H1 (cell line): ENCODE measurements at regions not wholly inside any gene's neighbourhood (a gene's known extent, or its start where the extent isn't known, plus 50 kb on each side); places are given as distances from the start of the nearest gene placed in this dataset.

Experiments used
- CTCF ChIA-PET: fragments of 300-600 bp; sonication (Branson Sonifier 250); formaldehyde crosslinking; loops from one replicate; lab custom pipeline; 2021; ENCODE audit not compliant: partially characterized antibody; lab: Charles Lee
- POLR2A ChIA-PET: fragments of 300-600 bp; sonication (Branson Sonifier 250); formaldehyde crosslinking; loops from one replicate; lab custom pipeline; 2021; ENCODE audit warnings: inconsistent platforms; ENCODE audit not compliant: partially characterized antibody; lab: Charles Lee
- DNase-seq, 2 experiments: peaks; one replicate each; pipeline versions ENCODE4 v3.0.0 to v3.0.0-alpha.2; 2010 to 2022; ENCODE audit warnings: low spot score in 2 of 2, low read depth in 1 of 2, mixed read lengths in 1 of 2
- FAIRE-seq: peaks from 2 replicates; lab custom pipeline; 2011; peaks lifted over from hg19 to GRCh38; lab: Jason Lieb, UNC
- H2AFZ ChIP-seq: 2 replicates; pipeline ENCODE4 v1.8.1; 2012; ENCODE audit warnings: low read length, inconsistent platforms
- H2AK5ac ChIP-seq: 2 replicates; pipeline ENCODE4 v1.6.1; 2013; ENCODE audit warnings: low read depth, low read length
- H2BK120ac ChIP-seq: replicated peaks from 2 replicates; pipeline ENCODE3; 2013; ENCODE audit warnings: low read depth, low read length, inconsistent platforms
- H2BK12ac ChIP-seq: 2 replicates; pipeline ENCODE4 v1.6.1; 2013; ENCODE audit warnings: low read depth, low read length
- H2BK15ac ChIP-seq: 2 replicates; pipeline ENCODE4 v1.6.1; 2013; ENCODE audit warnings: low read length
- H2BK20ac ChIP-seq: 2 replicates; pipeline ENCODE4 v1.6.1; 2013; ENCODE audit warnings: low read length
- H2BK5ac ChIP-seq: 2 replicates; pipeline ENCODE4 v1.6.1; 2013; ENCODE audit warnings: low read depth, low read length
- H3K14ac ChIP-seq: 2 replicates; pipeline ENCODE4 v1.6.1; 2013; ENCODE audit warnings: inconsistent platforms; ENCODE audit not compliant: insufficient read length
- H3K18ac ChIP-seq: 2 replicates; pipeline ENCODE4 v1.6.1; 2013; ENCODE audit warnings: low read length; ENCODE audit errors: extremely low read depth
- H3K23ac ChIP-seq: 2 replicates; pipeline ENCODE4 v1.6.1; 2013; ENCODE audit warnings: inconsistent platforms; ENCODE audit not compliant: insufficient read length
- H3K23me2 ChIP-seq: 2 replicates; pipeline ENCODE4 v1.6.1; 2013; ENCODE audit warnings: low read depth, low read length
- H3K27ac ChIP-seq: 2 replicates; pipeline ENCODE4 v1.6.1; 2011; ENCODE audit warnings: low read depth, low read length, inconsistent platforms
- H3K27me3 ChIP-seq, 4 experiments: replicated peaks in 1 of 4; 1 replicate in 1 of 4; 2 replicates in 3 of 4; pipeline versions ENCODE4 v1.6.1 to v1.8.1; 2011 to 2013; ENCODE audit warnings: low read length in 3 of 4, mild to moderate bottlenecking in 3 of 4, inconsistent platforms in 2 of 4, mixed read lengths in 2 of 4, moderate library complexity in 1 of 4; ENCODE audit not compliant: control insufficient read depth in 3 of 4, insufficient read depth in 3 of 4; ENCODE audit errors: extremely low read depth in 1 of 4
- H3K36me3 ChIP-seq, 4 experiments: 2 replicates each; pipeline versions ENCODE4 v1.6.1 to v1.8.1; 2011 to 2013; ENCODE audit warnings: mild to moderate bottlenecking in 4 of 4, low read length in 3 of 4, moderate library complexity in 2 of 4, control low read depth in 1 of 4, inconsistent platforms in 1 of 4; ENCODE audit not compliant: insufficient read depth in 4 of 4, control insufficient read depth in 2 of 4
- H3K4ac ChIP-seq: replicated peaks from 2 replicates; pipeline ENCODE3; 2013; ENCODE audit warnings: low read length, low read depth, mixed read lengths, inconsistent platforms; ENCODE audit not compliant: insufficient read length
- H3K4me1 ChIP-seq, 4 experiments: replicated peaks in 1 of 4; 1 replicate in 1 of 4; 2 replicates in 3 of 4; pipeline versions ENCODE4 v1.6.1 to v1.8.1; 2011 to 2013; ENCODE audit warnings: low read length in 3 of 4, inconsistent platforms in 2 of 4, mixed read lengths in 1 of 4; ENCODE audit not compliant: insufficient read depth in 4 of 4, control insufficient read depth in 3 of 4
- H3K4me2 ChIP-seq, 2 experiments: 2 replicates each; pipeline versions ENCODE4 v1.6.1 to v1.8.1; 2011 to 2013; ENCODE audit warnings: low read depth in 2 of 2, low read length in 2 of 2, control low read depth in 1 of 2, inconsistent platforms in 1 of 2, mild to moderate bottlenecking in 1 of 2; ENCODE audit not compliant: insufficient read depth in 1 of 2
- H3K4me3 ChIP-seq, 4 experiments: fragments of 200-600, 300-600 bp in 1 of 4; sonication (generic), shearing (Covaris generic), sonication (Bioruptor Twin) in 1 of 4; 2 replicates each; pipeline versions ENCODE4 v1.5.1 to v1.8.1; 2011 to 2016; ENCODE audit warnings: low read length in 4 of 4, low read depth in 3 of 4, control low read depth in 2 of 4, inconsistent platforms in 2 of 4, mild to moderate bottlenecking in 2 of 4, mixed read lengths in 1 of 4, moderate library complexity in 1 of 4; ENCODE audit not compliant: insufficient read depth in 2 of 4; ENCODE audit errors: extremely low read depth in 1 of 4
- H3K56ac ChIP-seq: replicated peaks from 2 replicates; pipeline ENCODE3; 2013; ENCODE audit warnings: low read depth, mild to moderate bottlenecking, mixed read lengths, low read length, inconsistent platforms; ENCODE audit not compliant: insufficient read length
- H3K79me1 ChIP-seq: 2 replicates; pipeline ENCODE4 v1.6.1; 2013; ENCODE audit warnings: low read depth, low read length, control low read depth
- H3K79me2 ChIP-seq, 2 experiments: 2 replicates each; pipeline versions ENCODE4 v1.6.1 to v1.8.1; 2012 to 2013; ENCODE audit warnings: low read length in 2 of 2, mild to moderate bottlenecking in 2 of 2, inconsistent platforms in 1 of 2; ENCODE audit not compliant: insufficient read depth in 2 of 2, control insufficient read depth in 1 of 2
- H3K9ac ChIP-seq, 4 experiments: replicated peaks in 1 of 4; 1 replicate in 1 of 4; 2 replicates in 3 of 4; pipeline versions ENCODE4 v1.6.1 to v1.8.1; 2011 to 2013; ENCODE audit warnings: low read depth in 3 of 4, low read length in 3 of 4, control low read depth in 2 of 4, mild to moderate bottlenecking in 2 of 4, moderate library complexity in 2 of 4, inconsistent platforms in 1 of 4; ENCODE audit errors: extremely low read depth in 1 of 4
- H3K9me3 ChIP-seq, 2 experiments: 2 replicates each; pipeline versions ENCODE4 v1.6.1 to v1.8.1; 2012 to 2013; ENCODE audit warnings: mild to moderate bottlenecking in 2 of 2, moderate library complexity in 2 of 2, control low read depth in 1 of 2, inconsistent platforms in 1 of 2, low read depth in 1 of 2, low read length in 1 of 2, mixed read lengths in 1 of 2; ENCODE audit not compliant: insufficient read depth in 2 of 2
- H4K20me1 ChIP-seq, 2 experiments: replicated peaks in 1 of 2; 2 replicates each; pipeline versions ENCODE3 to v1.8.1; 2011 to 2013; ENCODE audit warnings: inconsistent platforms in 2 of 2, low read length in 2 of 2, mild to moderate bottlenecking in 1 of 2; ENCODE audit not compliant: insufficient read depth in 2 of 2, control insufficient read depth in 1 of 2
- H4K5ac ChIP-seq: 2 replicates; pipeline ENCODE4 v1.6.1; 2013; ENCODE audit warnings: low read length, low read depth, mixed read lengths, inconsistent platforms; ENCODE audit not compliant: insufficient read length
- H4K8ac ChIP-seq: 2 replicates; pipeline ENCODE4 v1.8.0; 2013; ENCODE audit warnings: mild to moderate bottlenecking, moderate library complexity, low read length, inconsistent platforms; ENCODE audit not compliant: insufficient read depth; ENCODE audit errors: extremely low read depth
- H4K91ac ChIP-seq: replicated peaks from 2 replicates; pipeline ENCODE3; 2013; ENCODE audit warnings: low read length, mixed read lengths, inconsistent platforms; ENCODE audit not compliant: insufficient read length
- BRCA1 ChIP-seq: IDR thresholded peaks from 2 replicates; pipeline ENCODE4 v1.6.1; 2012; ENCODE audit warnings: low read depth, low read length, improper control_type of control experiment
- CHD1 ChIP-seq: IDR thresholded peaks from 2 replicates; pipeline ENCODE4 v1.6.1; 2012; ENCODE audit warnings: low read depth, low read length, improper control_type of control experiment
- MAFK ChIP-seq: IDR thresholded peaks from 2 replicates; pipeline ENCODE4 v1.6.1; 2012; ENCODE audit warnings: low read depth, mild to moderate bottlenecking, improper control_type of control experiment, low read length
- NRF1 ChIP-seq: IDR thresholded peaks from 2 replicates; pipeline ENCODE4 v1.6.1; 2011; ENCODE audit warnings: mild to moderate bottlenecking, low read depth, low read length, improper control_type of control experiment
- PHF8 ChIP-seq: fragments of 200-600 bp; sonication (generic); conservative IDR thresholded peaks from 2 replicates; pipeline ENCODE4 v1.7.1; 2012; ENCODE audit warnings: low read depth, mild to moderate bottlenecking, inconsistent platforms, low read length, moderate library complexity
- RFX5 ChIP-seq: IDR thresholded peaks from 2 replicates; pipeline ENCODE4 v1.6.1; 2011; ENCODE audit warnings: low read depth, low read length, improper control_type of control experiment, borderline replicate concordance
- WGBS, 2 experiments: shearing (Covaris generic) in 1 of 2; methylation state at CpG; one replicate each; pipeline versions ENCODE4 v1.1.6 to v1.1.7; 2013 to 2015; ENCODE audit warnings: low lambda C conversion rate in 2 of 2, mixed read lengths in 2 of 2, inconsistent platforms in 1 of 2, low coverage in 1 of 2, missing lambda C conversion rate in 1 of 2; ENCODE audit not compliant: insufficient replicate concordance in 2 of 2, insufficient coverage in 1 of 2, insufficient read length in 1 of 2; ENCODE audit errors: extremely low coverage in 1 of 2, missing lambda C conversion rate in 1 of 2; 5-methylcytosine and 5-hydroxymethylcytosine counted together

DNA sequence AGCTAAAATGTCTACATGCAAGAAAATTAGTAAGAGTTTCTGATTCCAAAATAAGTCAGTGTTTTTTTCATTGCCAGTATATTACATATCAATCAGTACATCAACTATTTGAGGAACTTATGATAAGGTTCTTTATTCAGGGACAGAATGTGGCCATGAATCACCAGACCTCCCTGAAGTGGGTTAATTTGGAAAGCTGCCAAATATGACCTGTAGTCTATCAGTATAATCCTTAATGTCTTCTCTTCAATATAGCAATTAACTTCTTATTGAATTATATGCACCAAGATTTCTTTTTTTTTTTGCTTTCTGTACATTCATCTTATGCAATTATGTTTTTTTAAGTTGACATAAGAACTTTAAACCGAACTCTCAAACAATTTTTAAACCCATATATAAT is 714.5 kb upstream of the POT1 start:
- Histone ChIP-seq H2AFZ (no peak overlapping the region), H3K9ac (no peak overlapping the region), H2BK20ac (no peak overlapping the region), H3K4me3 (no peak overlapping the region), H3K23ac (no peak overlapping the region), H3K27me3 (no peaks in the 10 kb centered on the region), H2BK12ac (no peak overlapping the region), H3K18ac (no peak overlapping the region), H3K36me3 (no peaks in the 10 kb centered on the region), H4K8ac (no peak overlapping the region), H4K20me1 (no peaks in the 10 kb centered on the region), H4K5ac (no peak overlapping the region), H3K79me2 (no peaks in the 10 kb centered on the region), H3K79me1 (no peaks in the 10 kb centered on the region), H2AK5ac (no peak overlapping the region), H3K4me1 (peaks cover 0 to 2% (median 0%) of the 10 kb centered on the region in 4 experiments; a peak in 1 of 7 replicates), H2BK5ac (no peak overlapping the region), H2BK15ac (no peak overlapping the region), H3K4ac (no peak overlapping the region), H3K27ac (no peak overlapping the region), H2BK120ac (no peak overlapping the region), H3K14ac (no peak overlapping the region), H3K56ac (no peak overlapping the region), H4K91ac (no peak overlapping the region), H3K23me2 (no peaks in the 10 kb centered on the region), H3K4me2 (no peak overlapping the region), H3K9me3 (no peaks in the 10 kb centered on the region)
- CTCF ChIA-PET = interaction anchor here (0.7 to 1.5 kb wide), 3 partner anchors 10 to 1597 kb away, joined by 3 to 5 read pairs (median 3); no protein-coding TSS in a partner anchor
- DNase-seq (no peak), FAIRE-seq (no peak)
- TF ChIP-seq CHD1 (no peak), PHF8 (no peak), BRCA1 (no peak), RFX5 (no peak), MAFK (no peak), NRF1 (no peak)
- POLR2A ChIA-PET = no interaction called here
- 90% methylated on average over 1 of the region's 1 CpG; no CpG with 5 or more reads in 1 of the 2 experiments for WGBS, 2 experiments
